Mesendoderm (in vitro differentiated cells): ENCODE measurements at regions not wholly inside any gene's neighbourhood (a gene's known extent, or its start where the extent isn't known, plus 50 kb on each side); places are given as distances from the start of the nearest gene placed in this dataset.

Experiments used
- DNase-seq: peaks from one replicate; pipeline ENCODE4 v3.0.0; 2013
- H2AK5ac ChIP-seq: 2 replicates; pipeline ENCODE4 v1.6.1; 2013; ENCODE audit warnings: low read length, inconsistent platforms
- H2BK120ac ChIP-seq: 2 replicates; pipeline ENCODE4 v1.6.1; 2013; ENCODE audit warnings: low read depth, mild to moderate bottlenecking, low read length, moderate library complexity, mixed read lengths
- H2BK15ac ChIP-seq: replicated peaks from 2 replicates; pipeline ENCODE4 v1.6.1; 2013; ENCODE audit warnings: low read depth, mild to moderate bottlenecking, moderate library complexity
- H2BK5ac ChIP-seq: 2 replicates; pipeline ENCODE4 v1.6.1; 2013; ENCODE audit warnings: low read length, inconsistent platforms
- H3K18ac ChIP-seq: 2 replicates; pipeline ENCODE4 v1.6.1; 2013; ENCODE audit warnings: mild to moderate bottlenecking, low read length, mixed read lengths
- H3K23ac ChIP-seq: one replicate; pipeline ENCODE4 v1.6.1; 2013; ENCODE audit warnings: low read length
- H3K27ac ChIP-seq: 2 replicates; pipeline ENCODE4 v1.5.1; 2013; ENCODE audit warnings: low read depth, mild to moderate bottlenecking, inconsistent platforms, low read length, moderate library complexity
- H3K27me3 ChIP-seq: 2 replicates; pipeline ENCODE4 v1.6.1; 2013; ENCODE audit warnings: low read length, control low read depth, mild to moderate bottlenecking, inconsistent platforms; ENCODE audit not compliant: insufficient read depth, poor library complexity
- H3K36me3 ChIP-seq: 2 replicates; pipeline ENCODE4 v1.6.1; 2013; ENCODE audit warnings: low read length, inconsistent platforms; ENCODE audit not compliant: control insufficient read depth, insufficient read depth
- H3K4ac ChIP-seq: one replicate; pipeline ENCODE4 v1.6.1; 2013; ENCODE audit warnings: low read depth, mild to moderate bottlenecking, low read length, moderate library complexity
- H3K4me1 ChIP-seq: 2 replicates; pipeline ENCODE4 v1.6.1; 2013; ENCODE audit warnings: low read depth, low read length, inconsistent platforms; ENCODE audit not compliant: control insufficient read depth
- H3K4me2 ChIP-seq: 2 replicates; pipeline ENCODE4 v1.6.1; 2013; ENCODE audit warnings: low read length
- H3K4me3 ChIP-seq: 2 replicates; pipeline ENCODE4 v1.5.1; 2013; ENCODE audit warnings: mild to moderate bottlenecking, low read length
- H3K56ac ChIP-seq: one replicate; pipeline ENCODE4 v1.6.1; 2013; ENCODE audit warnings: low read length
- H3K79me1 ChIP-seq: 2 replicates; pipeline ENCODE4 v1.6.1; 2013; ENCODE audit warnings: low read length, inconsistent platforms
- H3K79me2 ChIP-seq: 2 replicates; pipeline ENCODE4 v1.6.1; 2013; ENCODE audit warnings: mild to moderate bottlenecking, low read length; ENCODE audit not compliant: control insufficient read depth, insufficient read depth
- H3K9ac ChIP-seq: 2 replicates; pipeline ENCODE4 v1.6.1; 2013; ENCODE audit warnings: low read length, inconsistent platforms
- H4K5ac ChIP-seq: one replicate; pipeline ENCODE4 v1.6.1; 2013; ENCODE audit warnings: low read length
- H4K8ac ChIP-seq: one replicate; pipeline ENCODE4 v1.6.1; 2013; ENCODE audit warnings: low read depth, mild to moderate bottlenecking, control low read depth, low read length, moderate library complexity
- WGBS: extraction: QIAGEN DNeasy Blood & Tissue Kit; methylation state at CpG from one replicate; pipeline ENCODE4 v1.1.7; 2013; ENCODE audit warnings: low lambda C conversion rate, missing lambda C conversion rate; ENCODE audit not compliant: insufficient coverage; ENCODE audit errors: extremely low coverage; 5-methylcytosine and 5-hydroxymethylcytosine counted together

- no peaks in the 10 kb centered on the region for H3K79me2 ChIP-seq
- H3K56ac ChIP-seq: no peak overlapping the region
- DNase-seq: no peak
- no peak overlapping the region for H2AK5ac ChIP-seq
- no peaks in the 10 kb centered on the region for H3K79me1 ChIP-seq
- no peaks in the 10 kb centered on the region for H3K4me1 ChIP-seq
- H3K27me3 ChIP-seq: no peaks in the 10 kb centered on the region
- H3K4me2 ChIP-seq: no peak overlapping the region
- H3K36me3 ChIP-seq: no peaks in the 10 kb centered on the region
- H3K18ac ChIP-seq: no peak overlapping the region
- H2BK120ac ChIP-seq: no peak overlapping the region
- no peak overlapping the region for H3K23ac ChIP-seq
- no peak overlapping the region for H2BK15ac ChIP-seq
- H3K4me3 ChIP-seq: no peak overlapping the region
- H4K5ac ChIP-seq: no peak overlapping the region
- WGBS: 100% methylated on average over 1 of the region's 2 CpGs
- H3K9ac ChIP-seq: no peak overlapping the region
- H4K8ac ChIP-seq: no peak overlapping the region
- H2BK5ac ChIP-seq: no peak overlapping the region
- no peak overlapping the region for H3K4ac ChIP-seq
- H3K27ac ChIP-seq: no peak overlapping the region
Measured at GRCh38 chr18:44013871-44014270, 666.8 kb upstream of the SETBP1 start.

GRCh38 chr18:44025421-44025820 is 655.3 kb upstream of the SETBP1 start:
- H3K56ac ChIP-seq: no peak overlapping the region
- H4K5ac ChIP-seq: no peak overlapping the region
- H3K27ac ChIP-seq: no peak overlapping the region
- H3K36me3 ChIP-seq: no peaks in the 10 kb centered on the region
- no peak overlapping the region for H2BK15ac ChIP-seq
- H2BK5ac ChIP-seq: no peak overlapping the region
- no peak overlapping the region for H3K18ac ChIP-seq
- DNase-seq: no peak
- no peak overlapping the region for H3K4me2 ChIP-seq
- no peak overlapping the region for H2BK120ac ChIP-seq
- no peaks in the 10 kb centered on the region for H3K79me1 ChIP-seq
- no peaks in the 10 kb centered on the region for H3K79me2 ChIP-seq
- no peaks in the 10 kb centered on the region for H3K4me1 ChIP-seq
- H3K23ac ChIP-seq: no peak overlapping the region
- no peak overlapping the region for H3K4ac ChIP-seq
- no peaks in the 10 kb centered on the region for H3K27me3 ChIP-seq
- no peak overlapping the region for H3K9ac ChIP-seq
- H4K8ac ChIP-seq: no peak overlapping the region
- no peak overlapping the region for H2AK5ac ChIP-seq
- no CpG with 5 or more reads among the region's 1 CpG for WGBS
- no peak overlapping the region for H3K4me3 ChIP-seq

GRCh38 chr18:44028109-44028508 is 652.6 kb upstream of the SETBP1 start:
- Histone ChIP-seq H2BK15ac (no peak overlapping the region), H2AK5ac (no peak overlapping the region), H2BK120ac (no peak overlapping the region), H3K23ac (no peak overlapping the region), H3K79me1 (no peaks in the 10 kb centered on the region), H3K4me1 (no peaks in the 10 kb centered on the region), H3K18ac (no peak overlapping the region), H3K36me3 (no peaks in the 10 kb centered on the region), H3K4me2 (no peak overlapping the region), H3K56ac (no peak overlapping the region), H3K4ac (no peak overlapping the region), H4K5ac (no peak overlapping the region), H4K8ac (no peak overlapping the region), H2BK5ac (no peak overlapping the region), H3K4me3 (no peak overlapping the region), H3K27me3 (no peaks in the 10 kb centered on the region), H3K27ac (no peak overlapping the region), H3K79me2 (no peaks in the 10 kb centered on the region), H3K9ac (no peak overlapping the region)
- no peak for DNase-seq
- no CpG with 5 or more reads among the region's 1 CpG for WGBS

- Histone ChIP-seq H3K27ac (no peak overlapping the region), H3K56ac (no peak overlapping the region), H2BK120ac (no peak overlapping the region), H3K4ac (no peak overlapping the region), H4K8ac (no peak overlapping the region), H2BK15ac (no peak overlapping the region), H3K79me1 (no peaks in the 10 kb centered on the region), H3K4me1 (no peaks in the 10 kb centered on the region), H4K5ac (no peak overlapping the region), H3K4me3 (no peak overlapping the region), H2AK5ac (no peak overlapping the region), H3K79me2 (no peaks in the 10 kb centered on the region), H3K9ac (no peak overlapping the region), H3K23ac (no peak overlapping the region), H3K18ac (no peak overlapping the region), H2BK5ac (no peak overlapping the region), H3K4me2 (no peak overlapping the region), H3K27me3 (no peaks in the 10 kb centered on the region), H3K36me3 (no peaks in the 10 kb centered on the region)
- WGBS: no CpG with 5 or more reads among the region's 2 CpGs
- DNase-seq: no peak
Measured at GRCh38 chr18:44031063-44031462, 649.6 kb upstream of the SETBP1 start.

- Histone ChIP-seq H3K23ac (no peak overlapping the region), H3K27ac (no peak overlapping the region), H3K4me1 (no peaks in the 10 kb centered on the region), H3K27me3 (no peaks in the 10 kb centered on the region), H3K4me2 (no peak overlapping the region), H3K36me3 (no peaks in the 10 kb centered on the region), H2AK5ac (no peak overlapping the region), H2BK5ac (no peak overlapping the region), H3K4me3 (no peak overlapping the region), H3K9ac (no peak overlapping the region), H3K56ac (no peak overlapping the region), H3K79me2 (no peaks in the 10 kb centered on the region), H3K79me1 (no peaks in the 10 kb centered on the region), H3K4ac (no peak overlapping the region), H4K5ac (no peak overlapping the region), H2BK120ac (no peak overlapping the region), H2BK15ac (no peak overlapping the region), H3K18ac (no peak overlapping the region), H4K8ac (no peak overlapping the region)
- DNase-seq: no peak
- no CpG with 5 or more reads among the region's 6 CpGs for WGBS
Measured at GRCh38 chr18:44033144-44033701, 647.5 kb upstream of the SETBP1 start.

- WGBS: no CpG with 5 or more reads among the region's 2 CpGs
- H3K4me3 ChIP-seq: no peak overlapping the region
Measured at GRCh38 chr18:44035554-44035953, 645.1 kb upstream of the SETBP1 start.

More at GRCh38 chr18:44035554-44035953, 645.1 kb upstream of the SETBP1 start:
- no peak overlapping the region for H3K27ac ChIP-seq
- no peak overlapping the region for H3K4ac ChIP-seq
- no peaks in the 10 kb centered on the region for H3K27me3 ChIP-seq
- no peak overlapping the region for H2BK120ac ChIP-seq
- no peak overlapping the region for H2BK15ac ChIP-seq
- no peaks in the 10 kb centered on the region for H3K79me2 ChIP-seq
- H3K56ac ChIP-seq: no peak overlapping the region
- H3K4me2 ChIP-seq: no peak overlapping the region
- H4K5ac ChIP-seq: no peak overlapping the region
- H3K18ac ChIP-seq: no peak overlapping the region
- no peaks in the 10 kb centered on the region for H3K79me1 ChIP-seq
- H3K23ac ChIP-seq: no peak overlapping the region
- H3K9ac ChIP-seq: no peak overlapping the region
- no peak for DNase-seq
- H4K8ac ChIP-seq: no peak overlapping the region
- no peak overlapping the region for H2BK5ac ChIP-seq
- no peak overlapping the region for H2AK5ac ChIP-seq
- H3K36me3 ChIP-seq: no peaks in the 10 kb centered on the region
- H3K4me1 ChIP-seq: no peaks in the 10 kb centered on the region
